HG03378 (cell line): ENCODE measurements at regions not wholly inside any gene's neighbourhood (a gene's known extent, or its start where the extent isn't known, plus 50 kb on each side); places are given as distances from the start of the nearest gene placed in this dataset.
A peak's percentile ranks its signal among the peaks of the same experiment; 100 is the strongest.
"Not testable (repeated sequence)": the region's sequence is repeated elsewhere in the genome, so short reads cannot be mapped to it uniquely, and the experiment has no call there.

Source experiments
- ATAC-seq: cut with Tn5 transposase; IDR thresholded peaks from one replicate; pipeline ENCODE4 v1.9.1; 2021; ENCODE audit warnings: mild to moderate bottlenecking, moderate library complexity; ENCODE audit not compliant: unreplicated experiment

DNA sequence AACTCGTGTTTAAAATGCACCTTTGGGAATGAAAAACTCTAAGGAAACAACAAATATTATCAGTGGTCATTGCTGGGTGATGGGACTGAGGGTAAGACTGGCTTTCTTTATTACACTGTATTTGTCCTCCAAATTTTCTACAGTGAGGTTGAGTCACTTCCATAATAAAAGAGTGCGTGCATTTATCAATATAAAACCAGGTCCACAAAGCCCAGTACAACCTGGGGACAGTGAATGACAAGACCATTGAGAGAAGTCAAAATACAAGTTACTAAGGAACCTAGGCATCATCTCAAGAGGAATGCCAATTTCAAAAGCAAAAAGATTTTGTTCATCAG lies 76.4 kb downstream of the MAGED4 start:
- peak; percentile 15 for ATAC-seq

DNA sequence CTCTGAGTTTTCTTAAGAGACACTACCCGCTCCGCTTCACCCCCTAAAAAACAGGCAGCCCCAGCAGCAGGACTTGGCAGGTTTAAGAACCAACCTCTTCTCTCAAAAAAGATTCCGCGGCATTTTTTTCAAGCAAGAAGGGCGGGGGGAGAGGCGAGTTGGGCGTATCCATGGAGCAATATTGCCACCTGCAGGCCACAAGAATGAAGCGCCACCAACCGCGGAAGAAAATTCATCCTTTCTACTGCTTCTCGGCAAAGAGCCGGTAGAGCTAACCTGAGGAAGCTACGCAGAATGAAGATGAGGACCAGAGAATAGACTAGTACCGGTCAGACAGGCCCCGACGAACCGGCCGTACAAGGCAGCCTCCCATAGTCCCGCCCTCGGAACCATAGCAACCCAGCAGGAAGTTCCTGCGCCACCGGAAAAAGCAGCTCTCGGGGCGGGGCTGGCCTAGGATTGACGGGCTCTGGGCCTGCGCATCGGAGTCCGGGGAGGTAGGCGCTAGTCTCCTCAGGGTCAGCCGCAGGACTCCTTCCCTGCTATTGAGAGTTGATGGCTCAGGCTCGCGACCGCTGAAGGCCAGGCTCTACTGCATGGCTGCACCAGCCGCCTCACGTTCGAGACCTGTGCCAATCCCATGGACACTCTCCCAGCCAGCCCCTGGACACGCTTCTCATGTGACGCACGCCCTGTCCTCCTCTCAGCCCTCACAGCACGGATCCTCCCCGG lies 76.9 kb downstream of the MAGED4 start:
- ATAC-seq: peak; percentile 96

GRCh38 chrX:52262195-52262546 lies 77.5 kb downstream of the MAGED4 start:
- no peak for ATAC-seq

GRCh38 chrX:52263417-52263816 lies 78.7 kb downstream of the MAGED4 start:
- no peak for ATAC-seq

DNA sequence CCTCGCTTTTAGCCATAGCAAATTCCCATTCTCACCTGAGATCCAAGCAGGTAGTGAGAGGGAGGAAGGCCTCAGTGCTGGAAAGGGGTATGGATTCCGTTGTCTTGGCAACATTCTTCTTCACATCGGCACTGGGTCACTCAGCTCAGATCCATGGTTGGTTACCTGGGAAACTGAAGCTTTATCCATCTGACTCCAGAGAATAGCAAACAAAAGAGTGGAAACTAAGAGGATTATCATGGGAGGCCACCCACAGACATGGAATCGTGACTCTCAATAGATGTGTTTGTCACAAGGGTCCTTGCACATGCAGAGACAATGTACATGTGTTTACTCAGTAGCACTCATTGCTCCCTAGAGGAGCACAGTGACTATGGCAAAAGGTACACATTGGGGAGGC lies 81.0 kb downstream of the MAGED4 start:
- no peak for ATAC-seq

DNA sequence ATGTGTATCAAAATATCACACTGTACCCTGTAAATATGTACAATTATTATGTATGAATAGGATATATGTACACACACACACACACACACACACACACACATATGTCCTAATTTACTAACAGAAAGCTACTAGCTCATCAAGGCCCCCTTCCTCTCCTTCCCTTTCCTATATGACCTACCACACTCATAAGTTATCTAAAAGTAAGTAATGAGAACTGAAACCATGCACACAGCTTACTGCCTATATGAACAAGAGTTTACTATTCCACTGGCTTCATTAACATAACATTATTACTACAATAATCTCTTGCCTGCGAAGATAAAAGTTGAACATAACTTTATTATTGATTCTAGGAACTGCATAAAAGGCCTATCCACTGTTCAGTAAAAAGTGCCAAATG lies 83.8 kb downstream of the MAGED4 start:
- ATAC-seq: not testable (repeated sequence)

GRCh38 chrX:52270453-52271116 lies 85.9 kb downstream of the MAGED4 start:
- ATAC-seq: no peak

DNA sequence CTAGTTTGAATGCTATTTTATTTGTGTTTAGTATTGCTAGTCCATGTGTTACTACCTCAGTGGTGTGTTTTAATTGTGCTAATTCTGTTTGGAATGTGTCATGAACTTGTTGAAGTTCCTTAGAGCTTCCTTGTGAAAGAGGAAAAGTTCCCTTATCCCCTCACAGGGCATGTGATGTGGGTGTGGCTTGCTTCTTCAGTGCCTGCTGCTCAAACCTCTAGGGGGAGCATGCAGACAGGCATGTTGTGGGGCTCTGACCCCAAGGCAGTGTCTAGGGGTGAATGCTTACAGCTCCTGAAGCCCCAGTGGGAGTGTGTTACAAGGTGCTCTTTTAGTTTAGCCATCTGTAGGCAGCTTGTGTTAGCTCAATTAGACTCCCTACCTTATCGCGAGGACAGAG lies 86.5 kb downstream of the MAGED4 start:
- ATAC-seq: no peak

DNA sequence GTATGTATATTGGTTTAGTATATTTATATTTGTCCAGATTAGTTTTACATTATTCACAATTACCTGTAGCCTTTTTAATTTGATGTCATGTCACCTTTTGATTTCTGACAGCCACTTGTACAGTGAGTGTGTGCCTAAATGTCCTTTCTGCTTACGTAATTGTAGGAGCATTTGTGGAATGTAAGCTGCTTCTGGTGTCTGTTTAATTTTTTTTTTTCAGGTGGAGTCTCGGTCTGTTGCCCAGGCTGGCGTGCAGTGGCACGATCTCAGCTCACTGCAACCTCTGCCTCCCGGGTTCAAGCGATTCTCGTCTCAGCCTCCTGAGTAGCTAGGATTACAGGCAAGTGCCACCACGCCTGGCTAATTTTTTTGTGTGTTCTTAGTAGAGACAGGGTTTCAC lies 91.2 kb upstream of the XAGE2 start:
- no peak for ATAC-seq

- ATAC-seq: no peak
Measured at GRCh38 chrX:52280812-52281211, 88.0 kb upstream of the XAGE2 start.

GRCh38 chrX:52284865-52285264 lies 84.0 kb upstream of the XAGE2 start:
- ATAC-seq: no peak

DNA sequence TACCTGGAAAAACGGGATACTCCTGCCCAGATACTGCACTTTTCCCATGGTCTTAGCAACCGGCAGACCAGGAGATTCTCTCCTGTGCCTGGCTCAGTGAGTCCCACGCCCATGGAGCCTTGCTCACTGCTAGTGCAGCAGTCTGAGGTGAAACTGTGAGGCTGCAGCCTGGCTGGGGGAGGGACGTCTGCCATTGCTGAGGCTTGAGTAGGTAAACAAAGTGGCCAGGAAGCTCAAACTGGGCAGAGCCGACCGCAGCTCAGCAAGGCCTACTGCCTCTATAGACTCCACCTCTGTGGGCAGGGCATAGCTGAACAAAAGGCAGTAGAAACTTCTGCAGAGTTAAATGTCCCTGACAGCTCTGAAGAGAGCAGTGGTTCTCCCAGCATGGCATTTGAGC lies 69.9 kb upstream of the XAGE2 start:
- ATAC-seq: not testable (repeated sequence)

GRCh38 chrX:52308532-52308931 lies 60.3 kb upstream of the XAGE2 start:
- ATAC-seq: not testable (repeated sequence)
